H1 (cell line): ENCODE measurements at regions not wholly inside any gene's neighbourhood (a gene's known extent, or its start where the extent isn't known, plus 50 kb on each side); places are given as distances from the start of the nearest gene placed in this dataset.

ENCODE experiments used
- ATF2 ChIP-seq: IDR thresholded peaks from 2 replicates; pipeline ENCODE4 v1.6.1; 2012; ENCODE audit warnings: low read length, inconsistent platforms
- CBX8 ChIP-seq: fragments of 300-800, 300-1000 bp; sonication (generic); IDR thresholded peaks from 2 replicates; pipeline ENCODE4 v1.7.1; 2016; ENCODE audit warnings: low read depth, low read length, borderline replicate concordance
- CHD2 ChIP-seq: IDR thresholded peaks from 2 replicates; pipeline ENCODE4 v1.6.1; 2012; ENCODE audit warnings: low read length, improper control_type of control experiment
- SP1 ChIP-seq: IDR thresholded peaks from 2 replicates; pipeline ENCODE4 v1.6.1; 2011; ENCODE audit warnings: low read depth, low read length
- TF ChIP-seq, protein P1 (sequence below), 3 experiments: IDR thresholded peaks; 1 replicate in 2 of 3; 2 replicates in 1 of 3; pipeline versions ENCODE4 v1.5.1 to v1.6.1; 2011; ENCODE audit warnings: low read length in 3 of 3, mild to moderate bottlenecking in 3 of 3, inconsistent platforms in 2 of 3, low read depth in 1 of 3, moderate library complexity in 1 of 3; ENCODE audit not compliant: insufficient read depth in 1 of 3; ENCODE audit errors: control extremely low read depth in 1 of 3

GRCh38 chr1:189987509-189987908, 490.2 kb downstream of the BRINP3 start (continued):
- TF ChIP-seq, protein P1, sequence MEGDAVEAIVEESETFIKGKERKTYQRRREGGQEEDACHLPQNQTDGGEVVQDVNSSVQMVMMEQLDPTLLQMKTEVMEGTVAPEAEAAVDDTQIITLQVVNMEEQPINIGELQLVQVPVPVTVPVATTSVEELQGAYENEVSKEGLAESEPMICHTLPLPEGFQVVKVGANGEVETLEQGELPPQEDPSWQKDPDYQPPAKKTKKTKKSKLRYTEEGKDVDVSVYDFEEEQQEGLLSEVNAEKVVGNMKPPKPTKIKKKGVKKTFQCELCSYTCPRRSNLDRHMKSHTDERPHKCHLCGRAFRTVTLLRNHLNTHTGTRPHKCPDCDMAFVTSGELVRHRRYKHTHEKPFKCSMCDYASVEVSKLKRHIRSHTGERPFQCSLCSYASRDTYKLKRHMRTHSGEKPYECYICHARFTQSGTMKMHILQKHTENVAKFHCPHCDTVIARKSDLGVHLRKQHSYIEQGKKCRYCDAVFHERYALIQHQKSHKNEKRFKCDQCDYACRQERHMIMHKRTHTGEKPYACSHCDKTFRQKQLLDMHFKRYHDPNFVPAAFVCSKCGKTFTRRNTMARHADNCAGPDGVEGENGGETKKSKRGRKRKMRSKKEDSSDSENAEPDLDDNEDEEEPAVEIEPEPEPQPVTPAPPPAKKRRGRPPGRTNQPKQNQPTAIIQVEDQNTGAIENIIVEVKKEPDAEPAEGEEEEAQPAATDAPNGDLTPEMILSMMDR (IDR thresholded peaks at IDR 0.05; ENCODE audit: control extremely low read depth in 1 of 3, insufficient read depth in 1 of 3, low read depth in 1 of 3, low read length in 3 of 3) = no peak
- TF ChIP-seq CHD2 = no peak
- TF ChIP-seq SP1 = no peak
- TF ChIP-seq CBX8 = no peak
- TF ChIP-seq ATF2 = no peak
